OCI-LY7 (cell line): ENCODE measurements at regions not wholly inside any gene's neighbourhood (a gene's known extent, or its start where the extent isn't known, plus 50 kb on each side); places are given as distances from the start of the nearest gene placed in this dataset.

Source experiments
- BruUV-seq: library from RNA; stranded (reverse); fragments of 400-500 nt; replicated peaks from 2 replicates; lab custom pipeline; 2021; lab: Mats Ljungman, UMichigan
- CTCF ChIA-PET: fragments of 300-600 bp; sonication (Branson Sonifier 250); formaldehyde crosslinking; loops from one replicate; lab custom pipeline; 2022; ENCODE audit warnings: antibody characterized with exemption; ENCODE audit not compliant: unreplicated experiment; lab: Charles Lee
- POLR2A ChIA-PET: fragments of 300-600 bp; sonication (Branson Sonifier 250); formaldehyde crosslinking; loops from one replicate; lab custom pipeline; 2022; ENCODE audit warnings: antibody characterized with exemption; lab: Charles Lee
- DNase-seq: peaks from one replicate; pipeline ENCODE4 v3.0.0-alpha.2; 2015; ENCODE audit warnings: low spot score
- H2AFZ ChIP-seq: fragments of 200-600 bp; sonication (generic), shearing (Covaris generic); 2 replicates; pipeline ENCODE4 v1.6.1; 2014; ENCODE audit warnings: mild to moderate bottlenecking, antibody characterized with exemption, low read length, moderate library complexity
- H3K27ac ChIP-seq: fragments of 200-600 bp; sonication (generic); 2 replicates; pipeline ENCODE4 v1.5.1; 2014; ENCODE audit warnings: mixed run types, low read depth, mild to moderate bottlenecking, moderate library complexity, low read length, inconsistent platforms; ENCODE audit not compliant: poor library complexity, severe bottlenecking
- H3K36me3 ChIP-seq: fragments of 200-600 bp; sonication (generic); 2 replicates; pipeline ENCODE4 v1.6.1; 2014; ENCODE audit warnings: mild to moderate bottlenecking, antibody characterized with exemption, low read length, moderate library complexity, mixed read lengths; ENCODE audit not compliant: insufficient read depth
- H3K4me1 ChIP-seq: fragments of 200-600 bp; sonication (generic); 2 replicates; pipeline ENCODE4 v1.5.1; 2014; ENCODE audit warnings: mild to moderate bottlenecking, low read length; ENCODE audit not compliant: insufficient read depth, poor library complexity, severe bottlenecking
- H3K4me2 ChIP-seq: fragments of 200-600 bp; sonication (generic); 2 replicates; pipeline ENCODE4 v1.6.1; 2014; ENCODE audit warnings: mild to moderate bottlenecking, low read length
- H3K4me3 ChIP-seq: fragments of 200-600 bp; sonication (generic); 2 replicates; pipeline ENCODE4 v1.5.1; 2014; ENCODE audit warnings: mild to moderate bottlenecking, low read depth, low read length; ENCODE audit not compliant: poor library complexity, severe bottlenecking
- H3K79me2 ChIP-seq: fragments of 200-600 bp; sonication (generic); 2 replicates; pipeline ENCODE4 v1.6.1; 2016; ENCODE audit warnings: low read depth, mild to moderate bottlenecking, low read length, moderate library complexity, mixed read lengths; ENCODE audit not compliant: insufficient read depth
- H3K9me2 ChIP-seq: fragments of 200-600 bp; sonication (generic); 2 replicates; pipeline ENCODE4 v1.6.1; 2016; ENCODE audit warnings: mild to moderate bottlenecking, low read length, mixed read lengths; ENCODE audit not compliant: insufficient read depth
- H3K9me3 ChIP-seq: fragments of 200-600 bp; sonication (generic); 2 replicates; pipeline ENCODE4 v1.6.1; 2014; ENCODE audit warnings: mild to moderate bottlenecking, mixed run types, low read length, mixed read lengths
- H4K20me1 ChIP-seq: fragments of 200-600 bp; sonication (generic); 2 replicates; pipeline ENCODE4 v1.6.1; 2014; ENCODE audit warnings: mild to moderate bottlenecking, antibody characterized with exemption, low read length, moderate library complexity, mixed read lengths; ENCODE audit not compliant: insufficient read depth
- CTCF ChIP-seq: fragments of 200-600 bp; sonication (generic); conservative IDR thresholded peaks from 2 replicates; pipeline ENCODE4 v1.5.1; 2014; ENCODE audit warnings: mild to moderate bottlenecking, antibody characterized with exemption, low read length, moderate library complexity, mixed read lengths
- EZH2phosphoT487 ChIP-seq: fragments of 200-600 bp; sonication (generic); IDR thresholded peaks from 2 replicates; pipeline ENCODE4 v1.6.1; 2018; ENCODE audit warnings: low read depth, borderline replicate concordance, mild to moderate bottlenecking, mixed run types, antibody characterized with exemption, low read length, moderate library complexity, mixed read lengths
- intact Hi-C: fragments of 100-400 bp; cut with micrococcal nuclease; formaldehyde crosslinking; loops from one replicate; pipeline ENCODE4 v1.10.0; 2022; ENCODE audit not compliant: unreplicated experiment

- intact Hi-C loops = no loop called here
Measured at GRCh38 chr7:155971180-155971770, 159.0 kb upstream of the SHH start.

GRCh38 chr7:155969192-155969929 lies 157.1 kb upstream of the SHH start:
- no peaks in the 10 kb centered on the region for H4K20me1 ChIP-seq
- H3K4me1 ChIP-seq = no peaks in the 10 kb centered on the region
- CTCF ChIA-PET = no interaction called here
- no peak overlapping the region for H3K27ac ChIP-seq
- H3K9me3 ChIP-seq = no peaks in the 10 kb centered on the region
- intact Hi-C loops = no loop called here
- POLR2A ChIA-PET = no interaction called here
- no peak overlapping the region for H3K4me2 ChIP-seq
- no peaks in the 10 kb centered on the region for H3K79me2 ChIP-seq
- BruUV-seq = no TSS peak
- TF ChIP-seq CTCF (no peak), EZH2phosphoT487 (no peak)
- DNase-seq = no peak
- no peaks in the 10 kb centered on the region for H3K9me2 ChIP-seq
- no peaks in the 10 kb centered on the region for H3K36me3 ChIP-seq
- H2AFZ ChIP-seq = no peak overlapping the region
- no peak overlapping the region for H3K4me3 ChIP-seq

More at GRCh38 chr7:155971180-155971770, 159.0 kb upstream of the SHH start:
- CTCF ChIA-PET = interaction anchor here (0.7 kb wide), 1 partner anchor 13 kb away, joined by 3 read pairs; no protein-coding TSS in a partner anchor
- Histone ChIP-seq H3K9me2 (no peaks in the 10 kb centered on the region), H3K27ac (no peak overlapping the region), H3K9me3 (no peaks in the 10 kb centered on the region), H3K4me3 (no peak overlapping the region), H3K4me1 (no peaks in the 10 kb centered on the region), H4K20me1 (no peaks in the 10 kb centered on the region), H3K4me2 (no peak overlapping the region), H3K36me3 (no peaks in the 10 kb centered on the region), H3K79me2 (no peaks in the 10 kb centered on the region), H2AFZ (no peak overlapping the region)
- TF ChIP-seq EZH2phosphoT487 (no peak), CTCF (no peak)
- BruUV-seq = no TSS peak
- POLR2A ChIA-PET = interaction anchor here (0.6 kb wide), 1 partner anchor 119 kb away, joined by 3 read pairs; no protein-coding TSS in a partner anchor
- no peak for DNase-seq

GRCh38 chr7:155965010-155965409 lies 152.7 kb upstream of the SHH start:
- no peaks in the 10 kb centered on the region for H4K20me1 ChIP-seq
- CTCF ChIA-PET = interaction anchor here (0.6 kb wide), 1 partner anchor 75 kb away, joined by 4 read pairs; no protein-coding TSS in a partner anchor
- H3K9me3 ChIP-seq = no peaks in the 10 kb centered on the region
- TF ChIP-seq EZH2phosphoT487 (no peak), CTCF (no peak)
- no peak overlapping the region for H3K4me3 ChIP-seq
- no peak overlapping the region for H3K27ac ChIP-seq
- intact Hi-C loops = no loop called here
- no peaks in the 10 kb centered on the region for H3K9me2 ChIP-seq
- H3K4me1 ChIP-seq = no peaks in the 10 kb centered on the region
- no peak overlapping the region for H2AFZ ChIP-seq
- no peaks in the 10 kb centered on the region for H3K79me2 ChIP-seq
- POLR2A ChIA-PET = interaction anchor here (0.6 kb wide), 1 partner anchor 923 kb away, joined by 4 read pairs; no protein-coding TSS in a partner anchor
- H3K4me2 ChIP-seq = no peak overlapping the region
- no peaks in the 10 kb centered on the region for H3K36me3 ChIP-seq
- no peak for DNase-seq
- BruUV-seq = no TSS peak
